GM18867 (cell line): ENCODE measurements at regions not wholly inside any gene's neighbourhood (a gene's known extent, or its start where the extent isn't known, plus 50 kb on each side); places are given as distances from the start of the nearest gene placed in this dataset.
A peak's percentile ranks its signal among the peaks of the same experiment; 100 is the strongest.

ENCODE experiments used
- ATAC-seq: cut with Tn5 transposase; IDR thresholded peaks from one replicate; pipeline ENCODE4 v1.9.1; 2021; ENCODE audit warnings: mild to moderate bottlenecking, moderate library complexity; ENCODE audit not compliant: unreplicated experiment

DNA sequence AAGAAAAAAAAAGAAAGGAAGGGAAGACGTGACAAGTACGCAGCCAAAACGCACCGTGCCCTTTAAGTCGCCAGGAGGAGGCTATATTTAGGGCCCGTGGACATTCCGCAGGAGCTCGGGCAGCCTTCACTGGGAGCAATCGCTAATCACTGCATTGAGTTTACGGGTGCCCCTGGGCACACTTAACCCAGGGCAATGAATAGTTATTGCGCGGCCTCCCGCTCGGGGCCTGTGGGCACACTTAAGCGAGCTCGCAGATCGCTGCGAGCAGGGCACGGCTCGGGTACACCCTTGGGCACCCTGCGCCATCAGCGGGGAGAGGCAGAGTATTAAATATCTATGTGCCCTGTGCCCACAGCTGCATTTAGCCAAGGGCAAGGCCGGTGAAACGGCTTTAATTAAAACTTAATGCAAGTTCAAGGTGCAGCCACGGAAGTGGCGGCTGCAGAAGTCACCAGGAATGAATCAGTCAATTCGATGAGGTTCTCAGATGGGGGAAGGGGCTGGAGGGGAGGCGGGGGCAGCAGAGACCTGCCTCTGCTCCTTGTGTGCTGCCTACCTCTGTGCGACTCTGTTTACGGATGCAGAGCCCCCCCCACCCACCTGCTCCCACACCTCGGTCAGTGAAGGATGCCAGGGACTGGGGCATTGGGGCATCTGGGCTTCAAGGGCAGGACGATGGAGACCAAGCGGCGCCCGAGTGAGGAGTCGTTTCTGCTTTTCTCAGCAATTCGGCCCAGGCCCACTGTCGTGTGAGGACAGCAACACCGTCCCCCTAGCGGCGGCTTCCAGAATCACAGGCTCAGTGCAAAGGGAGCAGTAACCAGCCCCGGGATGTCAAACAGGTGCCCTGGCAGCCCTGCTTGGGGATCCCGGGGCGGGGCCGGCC lies 51.8 kb upstream of the TARDBP start:
- ATAC-seq = peak; percentile 50

GRCh38 chr1:10961300-10961833 lies 51.1 kb upstream of the TARDBP start:
- ATAC-seq = no peak

- ATAC-seq = no peak
These were observed 50.0 kb upstream of the TARDBP start for GRCh38 chr1:10962483-10962882.
